AG09319 (cell line): ENCODE measurements at regions not wholly inside any gene's neighbourhood (a gene's known extent, or its start where the extent isn't known, plus 50 kb on each side); places are given as distances from the start of the nearest gene placed in this dataset.

Source experiments
- DNase-seq: peaks from one replicate; pipeline ENCODE4 v3.0.0-alpha.2; 2010; ENCODE audit warnings: low read depth; ENCODE audit errors: extremely low read depth
- CTCF ChIP-seq: IDR thresholded peaks from 2 replicates; pipeline ENCODE4 v1.5.1; 2011; ENCODE audit warnings: low read depth, mild to moderate bottlenecking, inconsistent platforms, low read length, moderate library complexity

DNA sequence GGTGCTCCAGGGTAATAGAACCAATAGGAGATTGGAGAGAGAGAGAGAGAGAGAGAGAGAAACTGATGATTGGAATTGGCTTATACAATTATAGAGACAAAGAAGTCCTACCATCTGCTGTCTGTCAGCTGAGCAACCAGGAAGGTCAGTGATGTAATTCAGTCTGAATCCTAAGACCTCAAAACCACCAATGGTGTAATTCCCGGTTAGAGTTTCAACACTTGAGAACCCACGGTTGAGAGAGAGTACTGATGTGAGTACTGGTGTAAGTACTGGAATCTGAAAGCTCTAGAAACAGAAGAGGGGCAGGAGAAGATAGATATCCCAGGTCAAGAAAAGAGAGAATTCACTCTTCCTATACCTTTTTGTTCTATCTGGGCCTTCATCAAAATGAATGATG is 775.8 kb downstream of the EFNA5 start:
- no peak for TF ChIP-seq CTCF
- no peak for DNase-seq

- TF ChIP-seq CTCF = no peak
- no peak for DNase-seq
These were observed 788.7 kb downstream of the EFNA5 start for GRCh38 chr5:106882035-106882434.

GRCh38 chr5:106880656-106881055 is 790.1 kb downstream of the EFNA5 start:
- no peak for TF ChIP-seq CTCF
- DNase-seq = no peak

DNA sequence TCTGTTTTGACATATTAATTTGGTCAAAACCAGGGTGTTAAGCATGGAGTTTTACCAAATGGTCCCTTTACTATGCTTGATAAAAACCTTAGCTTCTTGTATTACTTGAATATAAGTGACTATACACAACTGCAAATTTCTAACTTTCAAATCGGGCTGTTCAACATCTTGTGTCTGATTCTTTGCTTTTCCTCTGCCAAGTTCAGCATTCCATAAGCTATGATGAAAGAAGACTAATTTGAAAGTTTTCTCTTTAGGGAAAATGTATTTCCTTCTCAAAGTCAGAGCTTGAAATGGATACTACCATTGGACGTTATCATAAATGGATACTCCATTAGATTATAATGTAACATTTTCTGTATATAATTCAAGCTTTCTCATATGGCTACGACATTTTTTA is 792.9 kb downstream of the EFNA5 start:
- no peak for TF ChIP-seq CTCF
- no peak for DNase-seq

DNA sequence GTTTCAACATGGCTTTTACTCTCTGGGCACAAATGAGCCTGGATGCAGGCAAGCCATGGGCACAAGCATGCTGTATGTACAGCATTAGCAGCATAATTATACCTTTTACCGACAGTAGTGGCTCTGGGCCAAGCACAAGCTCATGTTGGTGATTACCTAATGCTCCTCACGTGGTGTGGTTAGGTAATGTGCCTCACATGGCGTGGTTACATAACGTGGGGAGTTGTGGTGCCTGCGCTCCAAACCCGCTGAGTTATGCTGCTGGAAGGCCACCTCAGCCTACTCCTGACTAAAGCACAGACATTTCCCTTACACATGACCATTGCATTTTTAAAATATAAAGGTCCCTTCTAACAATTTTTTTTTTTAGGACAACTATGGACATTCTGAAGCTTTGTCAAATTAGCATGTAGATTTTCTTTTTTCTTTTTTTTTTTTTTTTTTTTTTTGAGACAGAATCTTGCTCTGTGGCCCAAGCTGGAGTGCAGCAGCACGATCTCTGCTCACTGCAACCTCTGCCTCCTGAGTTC is 794.0 kb downstream of the EFNA5 start:
- DNase-seq = no peak
- TF ChIP-seq CTCF = no peak

- no peak for DNase-seq
- TF ChIP-seq CTCF = no peak
These were observed 794.5 kb downstream of the EFNA5 start for GRCh38 chr5:106876298-106876622.

DNA sequence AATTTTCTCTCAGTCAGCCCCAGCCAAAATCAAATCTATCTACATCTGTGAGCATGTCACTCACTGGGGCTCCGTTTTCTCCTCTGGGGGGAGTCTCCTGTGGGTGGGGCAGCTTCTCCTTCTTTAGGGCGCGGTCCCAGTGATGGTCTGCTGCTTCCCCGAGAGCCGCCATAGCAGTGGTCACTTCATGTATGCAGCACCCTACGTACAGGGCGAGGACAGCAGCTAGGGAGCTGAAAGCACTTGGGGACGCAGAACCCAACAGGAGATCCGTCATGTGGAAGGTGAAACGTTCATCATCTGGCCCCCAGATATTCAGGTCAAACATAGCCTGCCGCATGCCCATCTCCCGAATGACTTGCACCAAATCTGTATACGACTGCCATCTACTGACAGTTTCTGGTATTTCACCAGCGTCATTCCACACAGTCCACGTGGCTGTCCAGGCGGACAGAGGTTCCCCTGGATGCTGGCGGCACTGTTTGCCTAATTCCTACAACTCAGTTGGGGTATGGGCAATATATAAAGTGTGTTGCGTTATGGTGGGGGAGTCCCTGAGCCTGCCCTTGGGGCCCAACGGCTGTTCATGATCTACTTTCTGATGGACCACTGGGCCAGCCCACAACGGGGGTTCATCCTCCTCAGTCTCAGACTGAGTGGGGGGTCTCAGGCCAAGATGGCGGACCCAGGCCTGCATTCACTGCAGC is 795.0 kb downstream of the EFNA5 start:
- no peak for DNase-seq
- peak; percentile 39 for TF ChIP-seq CTCF
